Midbrain (tissue), 1 donor: ENCODE measurements at regions not wholly inside any gene's neighbourhood (a gene's known extent, or its start where the extent isn't known, plus 50 kb on each side); places are given as distances from the start of the nearest gene placed in this dataset.
"Not testable (repeated sequence)": the region's sequence is repeated elsewhere in the genome, so short reads cannot be mapped to it uniquely, and the experiment has no call there.

Source experiments
- DNase-seq: peaks from one replicate; lab custom pipeline; 2025; lab: John Stamatoyannopoulos, UW

- no peak for DNase-seq
Measured at GRCh38 chr17:74139120-74139519, 64.4 kb upstream of the RPL38 start.

- no peak for DNase-seq
Measured at GRCh38 chr17:74140282-74140681, 63.2 kb upstream of the RPL38 start.

GRCh38 chr17:74141612-74142011 lies 61.9 kb upstream of the RPL38 start:
- DNase-seq = no peak

- DNase-seq = not testable (repeated sequence)
Measured at GRCh38 chr17:74143318-74143717, 60.2 kb upstream of the RPL38 start.

- no peak for DNase-seq
Measured at GRCh38 chr17:74145756-74146155, 57.7 kb upstream of the RPL38 start.

- DNase-seq = no peak
Measured at GRCh38 chr17:74146196-74146595, 57.3 kb upstream of the RPL38 start.

- no peak for DNase-seq
Measured at GRCh38 chr17:74147056-74147835, 56.2 kb upstream of the RPL38 start.

GRCh38 chr17:74147966-74148365 lies 55.5 kb upstream of the RPL38 start:
- DNase-seq = no peak

GRCh38 chr17:74148446-74148845 lies 55.0 kb upstream of the RPL38 start:
- no peak for DNase-seq

GRCh38 chr17:74148901-74149596 lies 54.4 kb upstream of the RPL38 start:
- no peak for DNase-seq

GRCh38 chr17:74149597-74150427 lies 53.7 kb upstream of the RPL38 start:
- no peak for DNase-seq

GRCh38 chr17:74150428-74151025 lies 53.0 kb upstream of the RPL38 start:
- DNase-seq = no peak

- no peak for DNase-seq
Measured at GRCh38 chr17:74151551-74152315, 51.7 kb upstream of the RPL38 start.

- DNase-seq = no peak
Measured at GRCh38 chr17:74152591-74153455, 50.7 kb upstream of the RPL38 start.

GRCh38 chr17:74153456-74153810 lies 50.0 kb upstream of the RPL38 start:
- no peak for DNase-seq
